ENCODE measurements at regions not wholly inside any gene's neighbourhood (a gene's known extent, or its start where the extent isn't known, plus 50 kb on each side); places are given as distances from the start of the nearest gene placed in this dataset.

DNA sequence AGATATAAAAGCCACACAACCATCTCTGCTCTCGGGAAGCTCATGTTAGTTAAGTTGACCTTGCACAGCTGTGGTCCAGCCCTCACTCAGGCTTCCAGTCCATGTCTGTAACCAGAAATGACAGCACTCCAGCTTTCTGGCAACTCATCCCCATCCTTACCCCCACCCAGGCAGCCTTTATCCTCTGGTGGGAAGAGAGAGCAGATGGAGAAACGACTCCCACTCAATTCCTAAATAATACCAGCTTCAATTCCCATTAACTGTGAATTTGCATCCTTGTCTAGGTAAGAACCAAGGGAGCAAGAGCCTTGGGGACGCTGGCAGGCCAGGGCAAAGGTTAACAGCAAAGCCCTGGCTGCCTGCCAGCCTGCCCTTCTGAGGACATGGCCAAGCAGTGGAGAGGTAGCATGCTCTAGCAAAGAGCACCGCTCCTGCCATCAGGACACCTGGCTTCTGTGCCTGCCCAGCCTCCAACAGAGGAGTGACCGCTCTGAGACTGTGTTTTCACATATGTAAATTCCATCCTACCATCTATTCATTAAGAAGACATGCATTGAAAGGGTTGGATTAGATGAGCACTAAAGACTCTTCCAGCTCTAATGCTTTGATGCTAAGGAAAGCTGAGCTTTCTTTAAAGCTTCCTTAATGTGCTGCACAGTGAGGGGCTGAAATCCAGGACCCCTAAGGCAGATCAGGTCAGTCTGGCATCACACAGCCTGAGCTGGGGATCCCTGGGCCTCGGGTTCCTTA is 236.1 kb downstream of the GRIN2B start:
- no peak for DNase-seq

GRCh38 chr12:13744561-13744960 is 236.8 kb downstream of the GRIN2B start:
- peak in 1 of 2 experiments; percentile 6 for DNase-seq

DNA sequence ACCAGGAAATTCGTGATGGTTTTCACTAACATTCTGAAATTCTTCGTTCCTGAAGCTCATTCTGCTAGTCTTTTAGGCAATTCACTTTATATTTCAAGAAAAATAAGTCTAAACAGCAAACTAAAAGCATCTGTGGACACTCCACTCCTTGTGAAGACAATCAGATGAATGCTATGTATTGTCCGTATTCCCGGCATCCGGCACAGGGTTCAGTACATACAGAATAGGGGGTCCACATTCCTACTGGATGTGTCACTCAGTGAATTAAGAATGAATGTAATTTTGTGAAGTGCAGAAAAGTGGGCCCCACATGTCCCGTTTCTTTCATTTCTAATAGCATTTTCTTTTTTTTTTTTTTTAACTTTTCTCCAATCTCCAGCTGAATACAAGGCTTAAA is 241.3 kb downstream of the GRIN2B start:
- no peak for DNase-seq

DNA sequence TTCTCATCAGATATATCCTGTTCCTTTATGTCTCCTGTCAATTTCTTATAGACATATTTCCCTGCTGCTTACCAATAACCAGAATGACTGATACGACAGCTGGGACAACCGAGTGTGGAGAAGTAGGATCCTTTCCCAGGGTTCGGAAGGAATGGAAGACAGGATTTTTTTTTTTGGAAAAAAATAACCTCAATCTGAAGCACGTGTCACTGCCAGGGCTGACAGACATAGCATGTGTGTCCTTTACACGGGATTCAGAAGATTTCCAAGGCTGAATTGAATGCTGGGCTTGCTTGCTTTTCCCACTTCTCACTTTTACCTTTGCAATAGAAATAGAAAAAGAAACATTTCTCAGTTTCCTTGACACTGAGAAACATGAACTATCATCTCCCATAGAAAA is 245.7 kb downstream of the GRIN2B start:
- DNase-seq: no peak

DNA sequence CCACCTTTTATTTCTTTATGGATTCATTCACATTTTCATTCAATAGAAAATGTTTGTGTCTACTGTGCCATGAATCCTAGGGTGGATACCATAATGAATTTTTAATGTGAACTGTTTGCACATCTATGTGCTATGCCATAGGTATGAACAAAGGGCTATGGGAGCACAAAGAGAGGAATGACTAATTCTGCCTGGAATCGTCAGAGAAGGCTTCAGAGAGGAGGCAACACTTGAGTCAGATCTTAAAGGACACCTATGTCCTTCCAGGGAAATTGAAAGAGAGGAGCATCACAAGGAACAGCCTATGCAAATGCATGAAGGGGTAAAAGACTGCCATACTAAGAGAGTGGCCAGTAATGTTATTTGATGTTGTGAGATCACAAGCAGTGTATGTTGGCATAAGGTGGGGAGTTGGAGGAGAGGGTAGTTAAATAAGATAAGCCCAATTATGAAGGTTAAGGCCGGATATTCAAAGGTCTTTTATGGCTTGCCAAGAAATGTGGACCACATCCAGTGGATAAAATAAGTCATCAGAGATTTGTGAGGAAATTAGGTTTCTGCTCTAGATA is 246.7 kb downstream of the GRIN2B start:
- no peak for DNase-seq

GRCh38 chr12:13727707-13728195 is 253.7 kb downstream of the GRIN2B start:
- DNase-seq: no peak

DNA sequence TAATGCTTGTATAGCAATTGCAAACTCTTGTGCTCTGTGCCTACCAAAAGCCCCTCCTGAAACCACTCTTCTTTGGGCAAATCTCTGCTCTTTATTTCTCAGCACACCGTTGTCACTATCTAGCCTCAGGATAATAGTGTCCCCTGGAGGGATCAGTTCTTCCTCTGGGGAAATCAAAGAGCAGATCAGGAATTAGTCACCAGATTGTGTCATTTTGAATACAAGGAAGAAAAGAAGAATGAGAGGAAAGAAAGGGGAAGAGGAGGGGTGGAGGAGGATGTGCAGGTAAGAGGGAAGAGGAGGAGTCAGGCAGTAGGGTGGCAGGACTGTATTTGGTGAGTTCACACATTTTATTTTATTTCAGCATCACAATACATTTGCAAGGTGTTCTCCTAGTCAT is 256.4 kb downstream of the GRIN2B start:
- no peak for DNase-seq

DNA sequence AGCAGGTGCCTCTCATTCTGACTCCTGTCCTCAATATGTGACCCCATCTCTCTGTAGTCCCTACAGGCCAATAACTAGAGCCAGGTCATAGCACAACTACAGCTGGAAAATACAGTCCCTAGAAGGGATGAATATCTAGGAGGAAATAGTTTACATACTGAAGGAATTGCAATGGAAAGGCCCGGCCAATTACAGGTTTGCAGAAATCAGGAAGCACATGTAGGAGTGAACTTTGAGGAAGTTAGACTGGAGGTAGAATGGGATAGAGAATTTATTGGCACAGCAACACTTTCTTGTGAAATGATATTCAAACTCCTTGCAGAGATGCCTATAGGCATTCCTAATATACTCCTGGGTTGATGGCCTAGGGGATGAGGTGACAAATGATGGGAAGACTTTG is 257.3 kb downstream of the GRIN2B start:
- no peak for DNase-seq

DNA sequence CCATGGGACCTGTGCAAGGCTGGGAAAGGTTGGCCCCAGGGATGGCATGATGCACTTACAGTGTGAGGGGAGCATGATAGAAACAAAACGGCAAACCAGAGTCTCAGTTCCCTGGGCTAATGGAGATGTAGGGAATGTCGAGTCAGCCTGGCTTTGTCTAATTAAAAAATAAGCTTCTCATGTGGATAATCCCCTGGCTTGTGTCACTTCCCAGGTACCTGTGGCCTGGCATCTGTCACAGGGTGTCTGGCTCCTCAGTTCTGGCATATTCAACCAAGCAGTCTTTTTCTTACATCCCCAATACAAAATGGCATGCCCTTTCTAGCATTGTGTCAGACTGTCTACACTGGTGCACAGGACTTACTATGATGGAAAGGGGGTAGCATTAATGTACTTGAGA is 261.4 kb downstream of the GRIN2B start:
- DNase-seq: no peak

DNA sequence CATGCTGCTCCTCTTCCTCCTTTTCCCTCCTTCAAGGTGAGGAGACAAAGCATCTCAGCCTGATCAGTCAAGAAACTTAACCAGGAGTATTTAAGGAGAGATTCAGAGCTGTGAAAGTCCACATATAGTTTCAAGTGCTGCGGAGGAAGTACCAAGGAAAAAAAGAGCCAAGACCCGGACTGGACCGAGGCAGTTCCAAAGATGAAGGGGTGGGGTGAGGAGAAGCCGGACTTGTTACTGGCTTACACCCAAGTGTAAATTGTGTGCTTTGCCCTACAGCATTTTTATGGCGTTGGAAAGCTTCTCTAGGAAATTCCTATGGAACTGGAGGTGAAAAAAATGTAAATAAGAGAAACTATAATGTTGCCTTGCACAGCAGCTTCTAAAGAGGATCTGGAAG is 263.1 kb downstream of the GRIN2B start:
- DNase-seq: no peak

DNA sequence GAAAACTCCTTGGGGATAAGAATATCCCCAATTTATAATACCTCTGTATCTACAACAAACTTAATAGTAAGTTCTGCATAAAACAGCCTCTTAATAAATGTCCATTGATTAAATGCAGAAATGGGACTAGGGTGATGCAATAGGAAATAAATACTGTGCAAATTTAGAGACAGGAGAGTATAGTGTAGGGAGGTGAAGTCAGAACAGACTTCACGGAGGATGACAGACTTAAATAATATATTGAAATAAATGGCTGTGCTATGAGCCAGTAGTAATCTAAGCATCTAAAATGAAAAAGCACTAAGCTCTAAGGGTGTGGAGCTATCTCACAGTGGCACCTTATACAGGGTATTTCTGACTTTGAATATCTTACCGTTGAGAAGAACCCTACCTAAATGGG is 265.3 kb downstream of the GRIN2B start:
- DNase-seq: no peak

- DNase-seq: no peak
Measured at GRCh38 chr12:13713556-13714410, 267.6 kb downstream of the GRIN2B start.

DNA sequence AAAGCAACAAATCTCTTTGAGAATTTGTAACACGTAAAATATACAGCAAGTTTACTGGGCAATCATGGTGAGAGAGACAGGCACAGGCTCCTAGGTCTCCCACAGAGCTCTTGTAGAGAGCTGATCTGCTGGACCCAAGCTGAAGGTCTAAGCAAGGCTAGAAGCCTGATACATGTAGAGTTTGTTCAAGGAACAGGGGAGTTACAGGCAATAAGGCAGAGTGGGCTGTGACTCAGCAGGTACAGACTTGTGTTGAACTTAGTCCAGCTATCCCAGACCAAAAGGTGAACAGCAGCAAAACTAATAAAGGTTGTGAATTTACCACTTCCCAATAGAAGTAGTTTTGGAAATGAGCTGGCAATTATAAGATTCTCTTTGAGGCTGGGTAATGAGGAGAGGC is 273.6 kb downstream of the GRIN2B start:
- no peak for DNase-seq

DNA sequence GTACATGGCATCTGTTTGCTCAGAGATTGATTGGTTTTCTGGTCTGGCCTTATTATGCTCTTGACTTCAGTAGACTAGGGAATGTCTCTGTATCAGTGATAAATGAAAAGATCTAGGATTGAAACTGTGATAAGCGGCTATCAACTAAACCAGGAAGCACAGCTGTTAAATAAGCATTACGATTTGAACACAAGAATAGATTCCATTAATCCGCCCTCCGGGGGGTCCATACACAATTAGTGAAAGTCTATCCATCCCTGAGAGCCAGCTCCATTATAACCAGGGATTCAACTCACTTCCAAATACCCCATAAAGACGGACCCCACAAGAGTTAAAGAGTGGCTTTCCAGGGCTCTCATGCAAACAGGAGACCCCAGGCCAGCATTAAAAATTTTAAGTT is 279.0 kb downstream of the GRIN2B start:
- no peak for DNase-seq

GRCh38 chr12:13701502-13701901 is 279.9 kb downstream of the GRIN2B start:
- DNase-seq: no peak

DNA sequence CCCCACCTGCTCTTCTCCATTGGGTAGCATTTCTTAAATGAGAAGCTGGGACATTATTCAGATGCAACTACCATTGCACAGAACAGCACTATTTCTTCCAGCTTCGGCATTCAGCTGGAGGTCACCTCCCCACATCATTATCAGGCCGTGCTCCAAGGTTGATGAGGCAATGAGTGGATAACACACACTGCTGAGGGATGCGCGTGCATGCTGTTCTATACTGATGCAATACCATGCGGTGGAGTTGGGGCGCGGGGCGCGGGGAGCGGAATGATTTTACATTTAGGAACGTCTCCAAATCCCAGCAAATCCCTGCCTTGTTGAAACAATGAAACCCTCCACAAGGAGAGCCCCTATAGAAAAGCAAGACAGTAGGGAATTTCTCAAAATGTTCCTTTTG is 283.4 kb downstream of the GRIN2B start:
- DNase-seq: no peak

DNA sequence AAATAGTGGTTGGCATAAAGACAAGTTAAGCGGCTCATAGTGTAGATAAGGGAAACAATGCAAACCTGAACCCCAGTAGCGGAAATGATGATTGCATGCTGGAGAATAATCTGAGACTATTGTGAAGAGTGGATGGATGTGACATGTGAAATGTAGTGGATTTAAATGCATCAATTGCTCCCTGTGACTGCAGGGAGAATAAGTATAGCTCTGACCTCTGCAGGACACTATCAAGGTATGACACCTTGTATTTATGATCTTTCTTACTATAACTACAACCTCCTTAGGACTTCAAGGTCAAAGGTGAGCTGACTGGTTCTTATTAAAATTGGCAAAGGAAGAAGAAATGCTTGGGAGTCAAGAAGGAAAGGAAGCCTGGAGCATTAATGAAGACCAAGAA is 285.6 kb downstream of the GRIN2B start:
- DNase-seq: no peak

DNA sequence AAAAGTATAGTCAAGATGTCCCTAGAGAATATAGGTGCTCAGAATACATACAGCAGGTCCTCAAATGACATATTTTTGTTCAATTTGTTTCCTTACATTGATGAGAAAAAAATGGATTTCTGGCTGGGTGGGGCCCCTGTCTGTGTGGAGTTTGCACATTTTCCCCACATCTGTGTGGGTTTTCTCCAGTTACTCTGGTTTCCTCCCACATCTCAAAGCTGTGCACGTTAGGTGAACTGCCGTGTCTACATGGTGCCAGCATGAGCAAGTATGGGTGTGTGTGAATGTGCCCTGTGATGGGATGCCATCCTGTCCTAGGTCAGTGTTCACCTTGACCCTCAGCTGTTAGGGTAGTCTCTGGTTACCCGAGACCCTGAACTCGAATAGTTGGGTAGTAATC is 289.1 kb downstream of the GRIN2B start:
- DNase-seq: no peak

DNA sequence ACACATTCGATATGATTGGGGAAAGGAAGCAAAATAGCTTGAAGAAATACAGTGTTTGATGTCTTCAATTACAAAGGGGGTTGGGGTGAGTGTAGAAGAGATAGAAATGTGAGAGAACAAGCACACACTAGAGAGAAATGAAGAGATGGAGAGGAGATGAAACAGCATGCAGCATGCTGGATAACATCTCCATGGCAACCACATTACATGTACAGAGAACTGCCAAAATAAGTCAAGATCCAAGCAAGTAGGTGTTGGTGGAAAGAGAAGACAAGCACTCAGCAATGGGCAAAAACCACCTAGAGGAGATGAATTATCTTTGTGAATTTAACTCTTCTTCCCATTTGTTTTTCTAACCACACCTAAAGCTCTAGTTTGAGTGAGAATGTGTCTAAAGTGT is 289.8 kb downstream of the GRIN2B start:
- DNase-seq: no peak

- no peak for DNase-seq
Measured at GRCh38 chr12:13687633-13688032, 293.8 kb downstream of the GRIN2B start.

DNA sequence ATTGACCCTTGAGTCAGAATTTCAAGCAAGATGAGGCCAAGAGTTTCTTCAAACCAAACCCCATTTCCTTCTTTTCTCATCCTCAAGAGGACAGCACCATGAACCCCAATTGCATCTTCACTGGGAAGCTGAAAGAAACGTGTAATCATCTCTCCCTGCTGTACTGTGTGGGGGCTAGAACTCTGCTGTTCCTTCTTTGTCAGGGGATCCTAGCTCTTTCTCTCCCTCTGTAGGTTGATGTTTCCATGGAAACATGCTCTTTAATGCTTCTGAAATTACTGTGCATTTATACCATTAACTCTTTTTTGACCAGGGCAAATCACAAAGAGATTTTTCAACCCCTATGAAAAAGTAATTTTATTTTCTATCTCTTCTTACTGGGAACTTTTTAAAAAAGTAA is 295.1 kb downstream of the GRIN2B start:
- DNase-seq: no peak

- no peak for DNase-seq
Measured at GRCh38 chr12:13680916-13681315, 300.5 kb downstream of the GRIN2B start.

DNA sequence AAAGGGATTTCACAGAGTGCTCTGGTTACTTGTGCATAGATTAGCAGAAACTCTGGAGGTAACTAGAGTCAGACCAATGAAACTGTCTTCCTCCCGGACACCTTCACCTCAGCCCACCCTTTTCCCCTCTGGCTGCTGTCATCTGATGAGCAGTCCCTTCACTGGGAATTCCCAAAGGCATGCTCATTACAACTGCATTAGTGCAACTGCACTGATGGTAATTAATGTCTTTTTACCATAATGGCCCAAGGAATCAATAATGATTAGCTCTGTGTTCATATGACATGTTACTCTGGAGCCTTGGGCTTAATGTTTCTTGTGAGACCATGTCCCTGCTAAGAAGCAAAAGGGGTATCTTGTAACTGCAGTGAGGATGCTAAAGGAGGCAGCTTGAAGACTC is 304.5 kb downstream of the GRIN2B start:
- no peak for DNase-seq

- no peak for DNase-seq
Measured at GRCh38 chr12:13670285-13670866, 311.0 kb downstream of the GRIN2B start.

All from cerebellar nuclear complex (tissue), 1 donor.